T-cell (primary cell): ENCODE measurements at regions not wholly inside any gene's neighbourhood (a gene's known extent, or its start where the extent isn't known, plus 50 kb on each side); places are given as distances from the start of the nearest gene placed in this dataset.

Source experiments
- ATAC-seq, 4 experiments: fragments of 200-7000 bp in 3 of 4; fragments of 150-1000 bp in 1 of 4; cut with Tn5 transposase; replicated peaks in 1 of 4; 1 replicate in 3 of 4; 2 replicates in 1 of 4; pipeline ENCODE4 v1.10.0; 2021; ENCODE audit warnings: moderate library complexity in 3 of 4, mild to moderate bottlenecking in 2 of 4, moderate number of reproducible peaks in 1 of 4
- CTCF ChIA-PET, 2 donors: fragments of 300-600 bp; sonication (Branson Sonifier 250); formaldehyde crosslinking; loops; one replicate each; lab custom pipeline; 2022; ENCODE audit warnings: antibody characterized with exemption in 2 of 2; lab: Charles Lee
- POLR2A ChIA-PET, 2 donors: fragments of 300-600 bp; sonication (Branson Sonifier 250); formaldehyde crosslinking; loops; one replicate each; lab custom pipeline; 2022; ENCODE audit warnings: antibody characterized with exemption in 2 of 2; lab: Charles Lee
- DNase-seq, 35 experiments: peaks; one replicate each; pipeline versions ENCODE4 v3.0.0 to v3.0.0-alpha.2; 2013 to 2023
- H3K27ac ChIP-seq: one replicate; pipeline ENCODE4 v1.5.1; 2013; ENCODE audit warnings: low read length
- H3K27me3 ChIP-seq, 2 experiments: replicated peaks in 1 of 2; 1 replicate in 1 of 2; 2 replicates in 1 of 2; pipeline versions ENCODE4 v1.6.1 to v1.7.0; 2013; ENCODE audit warnings: low read length in 1 of 2, mixed read lengths in 1 of 2; ENCODE audit not compliant: control insufficient read depth in 2 of 2, insufficient read depth in 2 of 2; ENCODE audit errors: extremely low read depth in 1 of 2
- H3K36me3 ChIP-seq, 2 donors: 1 replicate in 1 of 2; 2 replicates in 1 of 2; pipeline versions ENCODE4 v1.6.1 to v1.7.0; 2013; ENCODE audit warnings: low read length in 1 of 2; ENCODE audit not compliant: control insufficient read depth in 2 of 2, insufficient read depth in 1 of 2; ENCODE audit errors: extremely low read depth in 1 of 2
- H3K4me1 ChIP-seq, 2 experiments: 1 replicate in 1 of 2; 2 replicates in 1 of 2; pipeline versions ENCODE4 v1.6.1 to v1.7.0; 2013; ENCODE audit warnings: low read length in 2 of 2, mixed read lengths in 1 of 2; ENCODE audit not compliant: insufficient read depth in 2 of 2, control insufficient read depth in 1 of 2; ENCODE audit errors: extremely low read depth in 1 of 2
- H3K4me3 ChIP-seq, 2 donors: 1 replicate in 1 of 2; 2 replicates in 1 of 2; pipeline versions ENCODE4 v1.5.1 to v1.7.0; 2013; ENCODE audit warnings: mild to moderate bottlenecking in 2 of 2, low read length in 1 of 2, moderate library complexity in 1 of 2; ENCODE audit not compliant: control insufficient read depth in 1 of 2; ENCODE audit errors: extremely low read depth in 1 of 2
- H3K9me3 ChIP-seq: 2 replicates; pipeline ENCODE4 v1.7.0; 2013
- H3K27ac Mint-ChIP-seq, 2 donors: one replicate each; pipeline ENCODE4 v1.8.0; 2020 to 2021; ENCODE audit warnings: mild to moderate bottlenecking in 2 of 2, mixed read lengths in 2 of 2
- H3K27me3 Mint-ChIP-seq, 2 donors: one replicate each; pipeline ENCODE4 v1.8.0; 2021 to 2022; ENCODE audit warnings: mixed read lengths in 2 of 2
- H3K36me3 Mint-ChIP-seq: one replicate; pipeline ENCODE4 v1.8.0; 2021; ENCODE audit warnings: mixed read lengths
- H3K4me1 Mint-ChIP-seq, 3 donors: one replicate each; pipeline ENCODE4 v1.8.0; 2020 to 2022; ENCODE audit warnings: mixed read lengths in 3 of 3, mild to moderate bottlenecking in 1 of 3
- H3K4me3 Mint-ChIP-seq, 3 donors: one replicate each; pipeline ENCODE4 v1.8.0; 2020 to 2022; ENCODE audit warnings: mild to moderate bottlenecking in 3 of 3, mixed read lengths in 3 of 3, moderate library complexity in 3 of 3
- H3K9me3 Mint-ChIP-seq, 3 donors: one replicate each; pipeline ENCODE4 v1.8.0; 2020 to 2022; ENCODE audit warnings: mixed read lengths in 3 of 3
- WGBS: methylation state at CpG from one replicate; pipeline ENCODE4 v1.1.5; 2013; ENCODE audit warnings: missing lambda C conversion rate; ENCODE audit not compliant: insufficient coverage; 5-methylcytosine and 5-hydroxymethylcytosine counted together

DNA sequence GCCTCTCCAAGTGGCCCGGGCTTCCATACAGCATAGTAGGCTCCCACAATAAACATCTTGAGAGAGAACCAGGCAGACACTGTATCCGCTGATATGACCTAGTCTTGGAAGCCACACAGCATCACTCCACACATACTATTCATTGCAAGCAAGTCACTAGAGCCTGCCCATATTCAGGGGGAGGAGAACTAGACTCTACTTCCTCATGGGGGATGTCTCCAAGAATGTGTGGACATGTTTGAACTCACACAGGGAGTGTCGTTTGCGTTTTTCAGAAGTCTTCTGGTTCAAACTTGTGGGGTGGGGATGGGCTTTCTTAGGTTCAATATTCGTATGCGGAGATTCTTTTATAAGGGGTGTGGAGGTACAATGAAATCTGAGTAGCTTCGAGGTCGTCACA is 232.6 kb upstream of the HABP2 start:
- H3K9me3 ChIP-seq, result no peaks in the 10 kb centered on the region
- ChIA-PET POLR2A (no interaction called here), CTCF (no interaction called here)
- Mint-ChIP-seq H3K27ac (no peak overlapping the region), H3K27me3 (peaks cover 2 to 13% of the 10 kb centered on the region in 2 donors), H3K4me1 (peaks cover 0 to 2% (median 0%) of the 10 kb centered on the region in 3 donors), H3K9me3 (peaks cover 0 to 7% (median 0%) of the 10 kb centered on the region in 3 donors), H3K4me3 (no peak overlapping the region), H3K36me3 (no peaks in the 10 kb centered on the region)
- no peak overlapping the region for H3K27ac ChIP-seq
- H3K36me3 ChIP-seq, result no peaks in the 10 kb centered on the region
- ATAC-seq, result no peak
- no peak overlapping the region for H3K4me3 ChIP-seq
- no peak for DNase-seq
- 80% methylated on average over 7 of the region's 8 CpGs for WGBS
- H3K27me3 ChIP-seq, result no peaks in the 10 kb centered on the region
- no peaks in the 10 kb centered on the region for H3K4me1 ChIP-seq

DNA sequence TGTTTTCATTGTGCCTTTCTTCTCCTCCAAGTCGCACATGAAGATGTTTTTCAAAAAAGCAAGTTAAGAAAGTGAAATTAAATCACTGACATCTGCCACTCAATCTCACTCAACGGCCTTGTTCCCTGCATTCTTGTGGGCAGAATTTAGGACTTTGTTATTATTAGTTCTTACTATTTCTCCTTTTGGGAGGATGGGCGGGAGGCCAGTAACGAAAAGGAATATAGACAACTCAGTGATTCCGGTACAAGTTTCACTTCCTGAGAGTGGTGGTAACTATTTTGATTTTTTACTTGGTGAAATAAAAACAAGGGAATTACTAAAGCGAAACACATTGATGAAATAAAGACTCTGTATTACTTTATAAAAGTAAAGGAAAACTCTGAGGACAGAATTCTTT is 231.9 kb upstream of the HABP2 start:
- 80% methylated on average over 1 of the region's 6 CpGs for WGBS
- Mint-ChIP-seq H3K9me3 (peaks cover 0 to 7% (median 0%) of the 10 kb centered on the region in 3 donors), H3K4me1 (peaks cover 0 to 2% (median 0%) of the 10 kb centered on the region in 3 donors), H3K36me3 (no peaks in the 10 kb centered on the region), H3K27me3 (peaks cover 2 to 11% of the 10 kb centered on the region in 2 donors), H3K27ac (no peak overlapping the region), H3K4me3 (no peak overlapping the region)
- ATAC-seq (no peak), DNase-seq (no peak)
- Histone ChIP-seq H3K4me1 (no peaks in the 10 kb centered on the region), H3K27me3 (no peaks in the 10 kb centered on the region), H3K9me3 (no peaks in the 10 kb centered on the region), H3K27ac (no peak overlapping the region), H3K4me3 (no peak overlapping the region), H3K36me3 (no peaks in the 10 kb centered on the region)
- ChIA-PET CTCF (no interaction called here), POLR2A (no interaction called here)

DNA sequence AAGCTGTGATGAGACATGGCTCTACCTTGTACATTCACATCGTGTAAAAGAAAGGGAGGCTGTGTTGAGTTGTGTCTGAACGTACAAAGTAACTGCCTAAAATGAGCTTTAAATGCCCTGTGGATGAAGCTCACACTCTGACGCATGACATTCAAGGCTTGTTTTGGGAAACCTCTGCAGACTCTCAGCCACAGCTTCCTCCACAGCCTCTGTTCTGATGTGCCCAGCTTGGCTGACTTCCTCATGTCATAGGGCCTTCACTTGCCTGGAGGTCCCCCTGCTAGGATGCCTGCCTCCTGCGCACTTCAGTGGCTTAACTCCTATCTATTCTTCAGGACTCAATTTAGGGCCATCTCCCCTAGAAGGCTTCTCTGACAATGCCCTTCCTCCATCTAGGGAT is 230.0 kb upstream of the HABP2 start:
- CTCF ChIA-PET, result no interaction called here
- Mint-ChIP-seq H3K36me3 (no peaks in the 10 kb centered on the region), H3K27ac (no peak overlapping the region), H3K4me1 (peaks cover 0 to 2% (median 0%) of the 10 kb centered on the region in 3 donors), H3K27me3 (peaks cover 0 to 7% of the 10 kb centered on the region in 2 donors), H3K9me3 (no peaks in the 10 kb centered on the region), H3K4me3 (no peak overlapping the region)
- H3K36me3 ChIP-seq, result no peaks in the 10 kb centered on the region
- WGBS, result 29% methylated on average over 1 of the region's 4 CpGs
- no peak overlapping the region for H3K27ac ChIP-seq
- POLR2A ChIA-PET, result no interaction called here
- H3K27me3 ChIP-seq, result no peaks in the 10 kb centered on the region
- no peaks in the 10 kb centered on the region for H3K9me3 ChIP-seq
- H3K4me1 ChIP-seq, result no peaks in the 10 kb centered on the region
- ATAC-seq, result no peak
- no peak overlapping the region for H3K4me3 ChIP-seq
- DNase-seq, result peak in 1 of 35 experiments; percentile 11

DNA sequence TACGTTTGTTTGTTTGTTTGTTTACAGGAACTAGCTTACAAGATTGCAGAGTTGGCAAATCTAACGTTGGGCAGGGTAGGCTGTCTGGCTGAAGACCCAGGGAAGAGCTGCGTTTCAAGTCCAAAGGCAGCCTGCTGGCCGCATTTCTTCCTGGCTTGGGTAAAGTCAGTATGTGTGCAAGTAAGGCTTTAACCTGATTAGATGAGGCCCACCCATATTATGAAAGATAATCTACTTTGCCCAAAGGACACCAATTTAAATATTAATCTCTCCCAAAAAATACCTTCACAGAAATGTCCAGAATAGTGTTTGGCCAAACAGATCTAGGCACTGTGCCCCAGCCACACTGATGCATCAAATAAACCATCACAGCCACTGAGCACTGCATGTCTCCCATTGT is 228.9 kb upstream of the HABP2 start:
- Histone ChIP-seq H3K36me3 (no peaks in the 10 kb centered on the region), H3K4me1 (no peaks in the 10 kb centered on the region), H3K27ac (no peak overlapping the region), H3K4me3 (no peak overlapping the region), H3K27me3 (no peaks in the 10 kb centered on the region), H3K9me3 (no peaks in the 10 kb centered on the region)
- no peak for ATAC-seq
- ChIA-PET CTCF (no interaction called here), POLR2A (no interaction called here)
- Mint-ChIP-seq H3K36me3 (no peaks in the 10 kb centered on the region), H3K27ac (no peak overlapping the region), H3K4me3 (no peak overlapping the region), H3K9me3 (no peaks in the 10 kb centered on the region), H3K4me1 (peaks cover 0 to 2% (median 0%) of the 10 kb centered on the region in 3 donors), H3K27me3 (peaks cover 0 to 3% of the 10 kb centered on the region in 2 donors)
- DNase-seq, result no peak
- WGBS, result 79% methylated on average over 4 of the region's 4 CpGs

DNA sequence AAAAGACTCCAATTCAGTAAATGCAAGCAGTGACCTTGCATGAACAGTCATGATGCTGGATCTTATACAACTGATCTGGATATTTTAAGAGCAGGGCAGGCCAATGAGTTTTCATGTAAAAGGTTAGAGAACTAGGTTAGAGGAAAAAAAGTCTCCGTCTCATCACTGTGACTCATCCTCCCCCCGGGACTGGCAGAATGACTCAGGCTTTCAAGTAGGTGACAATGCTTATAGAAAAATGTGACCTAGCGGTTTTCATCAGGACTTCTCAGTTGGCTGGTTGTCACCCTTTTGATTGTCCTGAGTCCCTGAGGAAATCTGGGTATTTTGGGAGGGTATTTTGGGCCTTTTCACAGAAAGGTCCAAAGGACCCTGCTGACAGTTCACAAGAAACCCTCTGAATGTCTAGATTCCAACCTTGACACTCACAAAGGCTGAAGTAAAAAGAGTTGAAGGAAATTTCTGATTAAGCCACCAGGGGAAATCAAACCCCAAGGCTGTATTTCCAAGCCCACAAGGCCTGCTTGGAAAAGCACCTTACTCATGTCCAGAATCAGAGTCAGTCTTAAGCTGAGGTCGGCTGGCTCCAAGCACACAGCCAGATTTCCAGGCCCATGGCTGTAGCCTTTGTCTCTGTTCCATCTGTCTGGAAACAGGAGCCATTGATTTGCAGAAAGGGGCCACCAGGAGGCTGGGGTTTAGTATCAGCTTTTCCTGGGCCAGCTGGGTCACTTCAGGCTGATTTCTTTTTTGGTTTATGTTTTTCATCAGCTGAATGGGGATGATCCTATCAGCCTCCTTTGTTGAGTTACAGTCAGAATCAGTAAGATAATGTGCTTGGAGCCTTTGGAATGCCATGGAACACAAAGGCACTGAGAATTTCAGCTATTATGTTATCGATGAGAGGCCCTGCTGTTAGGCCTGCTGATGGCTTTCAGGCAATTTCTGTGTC is 226.4 kb upstream of the HABP2 start:
- Histone ChIP-seq H3K9me3 (no peaks in the 10 kb centered on the region), H3K27me3 (no peaks in the 10 kb centered on the region), H3K36me3 (no peaks in the 10 kb centered on the region), H3K4me1 (no peaks in the 10 kb centered on the region), H3K27ac (no peak overlapping the region), H3K4me3 (no peak overlapping the region)
- H3K4me3 Mint-ChIP-seq, result no peak overlapping the region
- H3K27ac Mint-ChIP-seq, result no peak overlapping the region
- no peaks in the 10 kb centered on the region for H3K36me3 Mint-ChIP-seq
- no peaks in the 10 kb centered on the region for H3K9me3 Mint-ChIP-seq
- ChIA-PET CTCF (no interaction called here), POLR2A (no interaction called here)
- H3K27me3 Mint-ChIP-seq, result peaks cover 0 to 3% of the 10 kb centered on the region in 2 donors
- DNase-seq (no peak), ATAC-seq (no peak)
- 82% methylated on average over 3 of the region's 5 CpGs for WGBS
- H3K4me1 Mint-ChIP-seq, result no peaks in the 10 kb centered on the region

DNA sequence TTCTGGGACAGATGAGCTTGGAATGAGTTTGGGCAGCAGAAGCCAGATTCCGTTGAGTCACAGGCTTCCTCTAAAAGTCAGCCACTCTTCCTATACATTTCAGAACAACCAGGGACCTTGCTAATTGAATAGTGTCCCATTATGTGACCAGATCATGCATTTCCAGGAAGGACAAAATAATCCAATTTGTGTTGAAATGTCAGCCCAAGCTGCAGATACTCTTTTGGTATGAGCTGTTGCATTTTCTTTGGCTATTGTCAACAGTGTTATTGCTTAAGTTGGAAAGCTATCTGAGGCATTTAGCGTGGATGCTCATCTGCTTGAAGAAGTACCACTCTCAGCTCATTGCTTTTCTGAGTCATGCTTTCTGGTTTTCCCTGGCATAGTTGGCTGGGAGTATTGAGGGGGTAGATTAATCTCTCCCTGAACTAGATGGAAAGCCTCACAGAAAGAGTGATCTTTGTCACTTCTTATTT is 223.7 kb upstream of the HABP2 start:
- H3K27ac ChIP-seq, result no peak overlapping the region
- H3K36me3 Mint-ChIP-seq, result no peaks in the 10 kb centered on the region
- CTCF ChIA-PET, result no interaction called here

More for the DNA sequence above, 223.7 kb upstream of the HABP2 start:
- Mint-ChIP-seq H3K9me3 (no peaks in the 10 kb centered on the region), H3K27me3 (no peaks in the 10 kb centered on the region), H3K27ac (no peak overlapping the region), H3K4me1 (no peaks in the 10 kb centered on the region), H3K4me3 (no peak overlapping the region)
- no peak for DNase-seq
- Histone ChIP-seq H3K36me3 (no peaks in the 10 kb centered on the region), H3K4me3 (no peak overlapping the region), H3K27me3 (no peaks in the 10 kb centered on the region), H3K4me1 (no peaks in the 10 kb centered on the region), H3K9me3 (no peaks in the 10 kb centered on the region)
- WGBS, result 83% methylated on average over 1 of the region's 2 CpGs
- ATAC-seq, result no peak
- POLR2A ChIA-PET, result no interaction called here
